KMS-11 (cell line): ENCODE measurements at regions not wholly inside any gene's neighbourhood (a gene's known extent, or its start where the extent isn't known, plus 50 kb on each side); places are given as distances from the start of the nearest gene placed in this dataset.

ENCODE experiments used
- H2AFZ ChIP-seq: fragments of 200-600 bp; sonication (generic); 2 replicates; pipeline ENCODE4 v1.6.1; 2016; ENCODE audit warnings: antibody characterized with exemption, mixed run types, low read depth
- H3K27ac ChIP-seq: fragments of 200-600 bp; sonication (generic); 2 replicates; pipeline ENCODE4 v1.6.1; 2016; ENCODE audit warnings: mild to moderate bottlenecking, mixed run types
- H3K27me3 ChIP-seq: fragments of 200-600 bp; sonication (generic); 2 replicates; pipeline ENCODE4 v1.6.1; 2017; ENCODE audit warnings: mild to moderate bottlenecking, low read depth, mixed run types, moderate library complexity; ENCODE audit not compliant: insufficient read depth
- H3K36me3 ChIP-seq: fragments of 200-600 bp; sonication (generic); 2 replicates; pipeline ENCODE4 v1.6.1; 2017; ENCODE audit warnings: mild to moderate bottlenecking, mixed run types; ENCODE audit not compliant: insufficient read depth
- H3K4me1 ChIP-seq: fragments of 200-600 bp; sonication (generic); 2 replicates; pipeline ENCODE4 v1.6.1; 2016; ENCODE audit warnings: mild to moderate bottlenecking, low read depth, mixed run types; ENCODE audit not compliant: poor library complexity, severe bottlenecking
- H3K4me2 ChIP-seq: fragments of 200-600 bp; sonication (generic); 2 replicates; pipeline ENCODE4 v1.7.0; 2016; ENCODE audit warnings: mild to moderate bottlenecking, mixed run types
- H3K4me3 ChIP-seq: fragments of 200-600 bp; sonication (generic); IDR thresholded peaks from 2 replicates; pipeline ENCODE4 v1.6.1; 2017; ENCODE audit warnings: low read depth, low read length, mixed read lengths; ENCODE audit not compliant: insufficient read depth
- H3K79me2 ChIP-seq: fragments of 200-600 bp; sonication (generic); 2 replicates; pipeline ENCODE4 v1.6.1; 2016; ENCODE audit warnings: low read depth, mixed run types; ENCODE audit not compliant: insufficient read depth
- H3K9ac ChIP-seq: fragments of 200-600 bp; sonication (generic); 2 replicates; pipeline ENCODE4 v1.6.1; 2016; ENCODE audit warnings: mild to moderate bottlenecking, mixed run types
- H4K20me1 ChIP-seq: fragments of 200-600 bp; sonication (generic); 2 replicates; pipeline ENCODE4 v1.6.1; 2016; ENCODE audit warnings: mild to moderate bottlenecking, mixed run types; ENCODE audit not compliant: insufficient read depth
- CTCF ChIP-seq: fragments of 200-600 bp; sonication (generic); conservative IDR thresholded peaks from 2 replicates; pipeline ENCODE4 v1.6.1; 2017; ENCODE audit warnings: low read depth, mild to moderate bottlenecking, antibody characterized with exemption, low read length, moderate library complexity, mixed read lengths

GRCh38 chr6:137708481-137708880, 158.6 kb upstream of the TNFAIP3 start:
- Histone ChIP-seq H3K27me3 (no peaks in the 10 kb centered on the region), H3K4me3 (no peak overlapping the region), H3K79me2 (no peaks in the 10 kb centered on the region), H3K9ac (0 out of 2 replicates have a peak overlapping the region, but pooled peaks have one; percentile 10), H2AFZ (peak overlapping the region; percentile 77; the same call in 1 of the 2 replicates), H3K36me3 (no peaks in the 10 kb centered on the region), H3K4me1 (peaks cover 65% of the 10 kb centered on the region), H4K20me1 (no peaks in the 10 kb centered on the region), H3K27ac (peak overlapping the region; percentile 49), H3K4me2 (peak overlapping the region; percentile 84)
- no peak for TF ChIP-seq CTCF

- Histone ChIP-seq H3K4me3 (no peak overlapping the region), H3K9ac (no peak overlapping the region), H3K4me1 (peaks cover 62% of the 10 kb centered on the region)
Observed at GRCh38 chr6:137709424-137710236, 157.4 kb upstream of the TNFAIP3 start.

GRCh38 chr6:137711972-137712371, 155.1 kb upstream of the TNFAIP3 start:
- H3K27me3 ChIP-seq, result no peaks in the 10 kb centered on the region
- H3K4me1 ChIP-seq, result peaks cover 48% of the 10 kb centered on the region
- no peaks in the 10 kb centered on the region for H3K36me3 ChIP-seq
- H3K4me3 ChIP-seq, result no peak overlapping the region
- no peak for TF ChIP-seq CTCF
- no peak overlapping the region for H3K27ac ChIP-seq
- no peak overlapping the region for H2AFZ ChIP-seq
- no peak overlapping the region for H3K9ac ChIP-seq
- no peak overlapping the region for H3K4me2 ChIP-seq
- H4K20me1 ChIP-seq, result no peaks in the 10 kb centered on the region
- no peaks in the 10 kb centered on the region for H3K79me2 ChIP-seq

More at GRCh38 chr6:137709424-137710236, 157.4 kb upstream of the TNFAIP3 start:
- Histone ChIP-seq H4K20me1 (no peaks in the 10 kb centered on the region), H3K27me3 (no peaks in the 10 kb centered on the region), H3K36me3 (no peaks in the 10 kb centered on the region), H3K79me2 (no peaks in the 10 kb centered on the region), H3K27ac (no peak overlapping the region), H2AFZ (no peak overlapping the region), H3K4me2 (no peak overlapping the region)
- TF ChIP-seq CTCF, result no peak

GRCh38 chr6:137712587-137712986, 154.5 kb upstream of the TNFAIP3 start:
- no peaks in the 10 kb centered on the region for H4K20me1 ChIP-seq
- H2AFZ ChIP-seq, result no peak overlapping the region
- no peak overlapping the region for H3K9ac ChIP-seq
- peaks cover 48% of the 10 kb centered on the region for H3K4me1 ChIP-seq
- no peaks in the 10 kb centered on the region for H3K79me2 ChIP-seq
- no peak for TF ChIP-seq CTCF
- H3K27me3 ChIP-seq, result no peaks in the 10 kb centered on the region
- H3K36me3 ChIP-seq, result no peaks in the 10 kb centered on the region
- no peak overlapping the region for H3K4me3 ChIP-seq
- no peak overlapping the region for H3K4me2 ChIP-seq
- no peak overlapping the region for H3K27ac ChIP-seq
